ENCODE measurements at regions not wholly inside any gene's neighbourhood (a gene's known extent, or its start where the extent isn't known, plus 50 kb on each side); places are given as distances from the start of the nearest gene placed in this dataset.

DNA sequence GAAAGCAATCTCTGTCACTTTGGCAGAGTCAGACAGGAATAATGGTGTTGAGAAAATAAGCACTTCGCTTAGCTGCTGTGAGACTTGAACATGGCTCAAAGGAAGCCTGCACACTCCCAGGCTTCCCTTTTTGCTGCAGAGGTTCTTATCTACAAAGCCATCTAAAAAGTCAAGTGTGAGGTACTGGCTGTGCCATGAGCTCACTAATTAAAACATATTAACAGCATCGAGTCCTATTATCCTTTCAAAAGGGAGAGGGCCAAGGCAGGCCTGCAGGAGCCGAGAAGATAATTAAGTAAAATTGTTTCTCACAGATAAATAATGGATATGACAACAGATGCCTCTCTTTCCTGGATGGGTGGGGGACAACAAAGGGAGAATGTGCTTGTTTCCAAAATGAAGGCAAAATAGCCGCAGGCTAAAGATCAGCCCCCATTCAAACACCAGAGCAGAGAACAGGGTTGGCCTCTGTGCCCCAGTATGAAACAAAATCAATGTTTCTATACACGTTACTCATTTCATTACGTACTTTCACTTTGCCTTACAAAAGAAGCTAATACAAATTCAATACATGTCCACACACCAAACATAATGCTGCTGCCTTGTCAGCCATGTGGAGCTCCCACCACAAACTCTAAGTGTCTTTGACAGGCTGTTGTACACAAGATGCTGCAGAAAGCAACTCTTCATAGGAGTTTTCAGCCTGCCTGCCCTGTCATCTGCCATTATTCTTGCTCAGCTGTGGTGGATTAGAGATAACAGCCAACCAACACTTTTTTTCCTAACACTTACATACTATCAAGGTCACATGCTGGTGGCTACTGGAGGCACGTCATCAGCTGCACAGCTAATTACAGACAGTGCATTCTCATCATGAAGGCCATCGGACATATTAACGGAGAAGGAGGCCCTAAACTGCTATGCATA, 55.3 kb downstream of the ELAPOR2 start:
- TF ChIP-seq, protein P1, sequence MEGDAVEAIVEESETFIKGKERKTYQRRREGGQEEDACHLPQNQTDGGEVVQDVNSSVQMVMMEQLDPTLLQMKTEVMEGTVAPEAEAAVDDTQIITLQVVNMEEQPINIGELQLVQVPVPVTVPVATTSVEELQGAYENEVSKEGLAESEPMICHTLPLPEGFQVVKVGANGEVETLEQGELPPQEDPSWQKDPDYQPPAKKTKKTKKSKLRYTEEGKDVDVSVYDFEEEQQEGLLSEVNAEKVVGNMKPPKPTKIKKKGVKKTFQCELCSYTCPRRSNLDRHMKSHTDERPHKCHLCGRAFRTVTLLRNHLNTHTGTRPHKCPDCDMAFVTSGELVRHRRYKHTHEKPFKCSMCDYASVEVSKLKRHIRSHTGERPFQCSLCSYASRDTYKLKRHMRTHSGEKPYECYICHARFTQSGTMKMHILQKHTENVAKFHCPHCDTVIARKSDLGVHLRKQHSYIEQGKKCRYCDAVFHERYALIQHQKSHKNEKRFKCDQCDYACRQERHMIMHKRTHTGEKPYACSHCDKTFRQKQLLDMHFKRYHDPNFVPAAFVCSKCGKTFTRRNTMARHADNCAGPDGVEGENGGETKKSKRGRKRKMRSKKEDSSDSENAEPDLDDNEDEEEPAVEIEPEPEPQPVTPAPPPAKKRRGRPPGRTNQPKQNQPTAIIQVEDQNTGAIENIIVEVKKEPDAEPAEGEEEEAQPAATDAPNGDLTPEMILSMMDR (IDR thresholded peaks at IDR 0.05; ENCODE audit: insufficient read depth, low read length, poor library complexity, severe bottlenecking): no peak
- no peak for TF ChIP-seq EZH2phosphoT487 (conservative IDR thresholded peaks at IDR 0.05; ENCODE audit: low read length)
